Neural crest cell (in vitro differentiated cells): ENCODE measurements at regions not wholly inside any gene's neighbourhood (a gene's known extent, or its start where the extent isn't known, plus 50 kb on each side); places are given as distances from the start of the nearest gene placed in this dataset.

Experiments
- DNase-seq: peaks from one replicate; pipeline ENCODE4 v3.0.0; 2021; ENCODE audit warnings: low read depth, mixed read lengths, low spot score
- H3K27ac Mint-ChIP-seq: one replicate; pipeline ENCODE4 v1.8.0; 2021; ENCODE audit warnings: mild to moderate bottlenecking, mixed read lengths; ENCODE audit not compliant: unreplicated experiment
- H3K27me3 Mint-ChIP-seq: 2 replicates; pipeline ENCODE4 v1.8.0; 2021; ENCODE audit warnings: low read depth, mild to moderate bottlenecking, mixed read lengths
- H3K36me3 Mint-ChIP-seq: 2 replicates; pipeline ENCODE4 v1.8.0; 2021; ENCODE audit warnings: low read depth, mild to moderate bottlenecking, mixed read lengths
- H3K4me1 Mint-ChIP-seq: 2 replicates; pipeline ENCODE4 v1.8.0; 2021; ENCODE audit warnings: mixed read lengths
- H3K4me3 Mint-ChIP-seq: one replicate; pipeline ENCODE4 v1.8.0; 2021; ENCODE audit warnings: mild to moderate bottlenecking, mixed read lengths
- H3K9me3 Mint-ChIP-seq: 2 replicates; pipeline ENCODE4 v1.8.0; 2021; ENCODE audit warnings: mixed read lengths
- CTCF ChIP-seq: fragments of 200-600 bp; sonication (generic); conservative IDR thresholded peaks from 2 replicates; pipeline ENCODE4 v1.5.0; 2021; ENCODE audit warnings: antibody characterized with exemption, mild to moderate bottlenecking

DNA sequence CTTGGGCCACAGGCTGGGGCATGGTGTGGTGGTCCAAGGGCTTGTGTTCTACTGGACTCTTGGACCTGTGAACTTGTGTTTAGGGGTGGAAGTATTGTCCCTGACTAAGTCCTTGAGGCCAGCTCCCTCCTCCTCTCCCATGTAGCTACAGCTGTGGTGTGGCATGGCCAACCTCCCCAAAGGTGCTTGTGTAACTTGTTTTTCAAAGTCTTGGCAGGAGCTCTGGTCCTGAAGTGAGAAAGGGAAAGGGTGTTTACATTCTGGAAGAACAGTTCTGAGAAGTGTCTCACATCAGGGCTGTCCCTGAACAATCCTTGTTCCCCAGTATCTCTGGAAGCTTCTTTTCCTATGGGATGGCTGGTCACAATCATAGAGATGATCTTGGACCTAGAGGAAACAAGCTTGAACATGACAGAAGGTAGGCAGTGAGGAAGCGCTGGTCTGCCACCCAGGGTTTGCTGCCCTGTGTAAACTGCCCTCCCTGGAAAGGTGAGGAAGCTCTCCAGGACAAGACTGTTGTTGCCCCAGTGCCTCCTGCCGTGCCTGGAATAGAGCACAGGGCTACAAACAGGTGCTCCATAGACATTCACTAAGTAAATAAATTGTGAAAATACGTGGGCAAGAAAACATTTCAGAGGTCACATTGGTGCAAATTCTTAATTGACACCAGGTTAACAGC, 64.6 kb upstream of the KLF9 start:
- no peak for TF ChIP-seq CTCF
- Mint-ChIP-seq H3K27me3 (peaks cover 14% of the 10 kb centered on the region), H3K4me1 (peaks cover 16% of the 10 kb centered on the region), H3K36me3 (no peaks in the 10 kb centered on the region), H3K9me3 (no peaks in the 10 kb centered on the region), H3K27ac (no peak overlapping the region), H3K4me3 (no peak overlapping the region)
- DNase-seq = no peak

DNA sequence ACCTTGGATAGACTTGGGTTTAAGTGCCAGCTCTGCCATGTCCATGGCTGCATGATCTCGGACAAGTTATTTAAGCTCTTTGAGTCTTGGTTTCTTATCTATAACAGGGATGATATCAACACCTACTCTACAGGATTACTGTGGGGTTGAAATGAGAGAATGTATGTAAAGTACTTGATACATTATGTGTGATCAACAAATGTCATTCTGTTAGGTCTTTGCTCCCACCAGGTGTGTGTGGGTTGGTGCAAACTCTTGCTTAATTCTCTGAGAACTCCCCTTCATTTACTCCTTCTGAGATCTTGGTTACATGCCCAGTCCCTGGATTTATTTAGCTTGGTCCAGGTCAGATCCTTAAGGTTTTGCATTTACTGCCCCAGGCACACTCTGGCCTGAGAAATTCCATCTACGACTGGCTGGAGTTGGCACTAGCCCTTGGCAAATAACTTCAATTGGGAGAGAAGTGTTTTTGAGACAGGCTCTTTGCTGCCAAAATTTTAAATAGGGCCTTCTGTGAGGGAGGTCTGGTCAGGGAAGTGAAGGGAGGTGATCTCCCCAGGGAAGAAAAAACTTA, 63.5 kb upstream of the KLF9 start:
- H3K27me3 Mint-ChIP-seq = peaks cover 12% of the 10 kb centered on the region

DNA sequence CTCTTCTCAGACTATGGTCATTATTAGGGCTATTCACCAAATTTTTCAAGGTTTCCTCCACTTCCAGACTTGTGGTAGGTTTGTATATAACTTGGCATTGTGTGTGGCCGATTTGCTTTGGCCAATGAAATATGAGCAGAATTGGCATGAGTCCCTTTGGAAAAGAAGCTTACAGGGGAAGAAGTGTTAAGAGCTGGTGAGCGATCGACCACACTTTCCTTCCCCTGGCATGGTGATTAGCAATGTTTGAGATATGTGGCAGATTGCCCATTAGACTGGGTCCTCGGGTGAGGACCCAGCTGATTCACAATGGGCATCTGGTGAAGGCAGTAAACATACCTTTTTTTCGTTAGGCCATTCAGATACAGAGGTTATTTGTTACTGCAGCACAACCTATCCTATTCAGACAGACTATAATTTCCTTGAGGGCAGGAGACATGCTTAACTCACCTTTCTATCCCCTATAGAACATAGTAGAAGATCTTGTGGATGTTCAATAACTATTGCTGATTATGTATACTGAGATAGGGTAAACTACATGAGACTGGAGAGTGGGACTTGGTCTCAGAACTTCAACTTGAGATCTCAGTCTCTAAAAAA, 62.8 kb upstream of the KLF9 start:
- H3K4me1 Mint-ChIP-seq = peaks cover 16% of the 10 kb centered on the region
- peaks cover 11% of the 10 kb centered on the region for H3K27me3 Mint-ChIP-seq
- H3K27ac Mint-ChIP-seq = no peak overlapping the region
- no peak for DNase-seq
- no peaks in the 10 kb centered on the region for H3K36me3 Mint-ChIP-seq
- no peak for TF ChIP-seq CTCF
- no peaks in the 10 kb centered on the region for H3K9me3 Mint-ChIP-seq
- no peak overlapping the region for H3K4me3 Mint-ChIP-seq

More for the DNA sequence above, 63.5 kb upstream of the KLF9 start:
- Mint-ChIP-seq H3K4me3 (no peak overlapping the region), H3K4me1 (peaks cover 16% of the 10 kb centered on the region), H3K9me3 (no peaks in the 10 kb centered on the region), H3K27ac (no peak overlapping the region), H3K36me3 (no peaks in the 10 kb centered on the region)
- TF ChIP-seq CTCF = no peak
- no peak for DNase-seq

- H3K27ac Mint-ChIP-seq = no peak overlapping the region
- no peak overlapping the region for H3K4me3 Mint-ChIP-seq
- H3K27me3 Mint-ChIP-seq = peaks cover 8% of the 10 kb centered on the region
- TF ChIP-seq CTCF = no peak
- DNase-seq = no peak
- no peaks in the 10 kb centered on the region for H3K9me3 Mint-ChIP-seq
- peaks cover 21% of the 10 kb centered on the region for H3K4me1 Mint-ChIP-seq
- H3K36me3 Mint-ChIP-seq = no peaks in the 10 kb centered on the region
Measured at GRCh38 chr9:70475211-70475610, 60.8 kb upstream of the KLF9 start.

DNA sequence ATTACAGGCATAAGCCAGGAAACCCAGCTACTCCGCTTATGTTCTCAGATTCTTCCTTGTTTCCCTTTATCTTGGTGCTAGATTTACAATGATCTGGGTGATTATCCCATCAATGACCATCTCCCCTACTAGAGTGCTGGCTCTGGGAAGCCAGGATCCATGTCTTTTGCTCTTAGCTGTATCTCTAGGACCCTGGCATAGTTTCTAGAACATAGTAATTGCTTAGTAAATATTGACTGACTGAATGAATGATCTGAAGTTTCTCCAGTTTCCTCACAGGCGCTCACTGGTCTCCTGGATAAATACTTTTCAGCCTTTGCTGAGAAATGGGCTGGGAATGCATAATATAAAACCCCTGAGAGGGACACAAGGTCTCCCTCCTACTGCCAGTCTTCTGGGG, 60.0 kb upstream of the KLF9 start:
- H3K4me1 Mint-ChIP-seq = peaks cover 15% of the 10 kb centered on the region
- no peaks in the 10 kb centered on the region for H3K36me3 Mint-ChIP-seq
- H3K27me3 Mint-ChIP-seq = peaks cover 4% of the 10 kb centered on the region
- H3K4me3 Mint-ChIP-seq = no peak overlapping the region
- H3K9me3 Mint-ChIP-seq = no peaks in the 10 kb centered on the region
- no peak overlapping the region for H3K27ac Mint-ChIP-seq
- DNase-seq = no peak
- TF ChIP-seq CTCF = no peak
